ENCODE measurements at regions not wholly inside any gene's neighbourhood (a gene's known extent, or its start where the extent isn't known, plus 50 kb on each side); places are given as distances from the start of the nearest gene placed in this dataset.
"Not testable (repeated sequence)": the region's sequence is repeated elsewhere in the genome, so short reads cannot be mapped to it uniquely, and the experiment has no call there.

- peak; percentile 47 for DNase-seq (ENCODE audit: low read depth, low spot score)
Observed at GRCh38 chr10:44010873-44011602, 362.4 kb upstream of the ZNF32 start.

DNA sequence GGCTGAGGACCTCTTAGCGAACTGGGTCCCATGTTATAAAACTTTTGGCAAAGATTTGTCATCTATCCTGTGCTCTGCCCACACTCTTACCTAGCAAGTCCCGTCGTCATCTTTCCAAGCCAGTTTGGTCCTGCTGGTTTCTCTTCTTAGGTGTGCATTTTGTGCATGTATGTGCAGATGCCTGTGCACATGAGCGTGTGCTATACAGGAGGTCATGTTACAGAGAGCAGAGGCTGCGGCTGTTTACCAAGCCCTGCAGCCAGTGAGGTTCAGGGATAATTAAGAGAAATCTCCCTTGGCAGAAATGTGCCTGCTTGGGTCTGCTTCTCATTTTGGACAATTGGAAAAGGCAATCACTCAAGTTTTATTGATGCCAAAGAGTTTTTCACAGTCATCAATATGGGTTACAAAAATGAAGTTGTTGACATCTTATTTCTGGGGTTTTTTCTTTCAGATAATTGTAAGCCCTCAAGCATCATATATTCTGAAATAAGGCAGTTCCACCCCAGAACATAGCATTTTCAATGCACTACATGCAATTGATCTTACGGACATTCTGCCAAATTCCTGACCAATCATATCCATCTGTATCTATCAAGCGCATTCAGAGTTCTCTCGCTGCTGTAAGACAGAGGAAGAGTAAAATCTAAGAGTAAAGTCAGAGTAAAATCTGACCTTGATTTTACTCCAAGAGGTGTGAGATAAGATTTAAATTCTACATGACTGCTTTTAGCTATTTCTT lies 361.4 kb upstream of the ZNF32 start:
- DNase-seq (ENCODE audit: low read depth, low spot score): no peak

DNA sequence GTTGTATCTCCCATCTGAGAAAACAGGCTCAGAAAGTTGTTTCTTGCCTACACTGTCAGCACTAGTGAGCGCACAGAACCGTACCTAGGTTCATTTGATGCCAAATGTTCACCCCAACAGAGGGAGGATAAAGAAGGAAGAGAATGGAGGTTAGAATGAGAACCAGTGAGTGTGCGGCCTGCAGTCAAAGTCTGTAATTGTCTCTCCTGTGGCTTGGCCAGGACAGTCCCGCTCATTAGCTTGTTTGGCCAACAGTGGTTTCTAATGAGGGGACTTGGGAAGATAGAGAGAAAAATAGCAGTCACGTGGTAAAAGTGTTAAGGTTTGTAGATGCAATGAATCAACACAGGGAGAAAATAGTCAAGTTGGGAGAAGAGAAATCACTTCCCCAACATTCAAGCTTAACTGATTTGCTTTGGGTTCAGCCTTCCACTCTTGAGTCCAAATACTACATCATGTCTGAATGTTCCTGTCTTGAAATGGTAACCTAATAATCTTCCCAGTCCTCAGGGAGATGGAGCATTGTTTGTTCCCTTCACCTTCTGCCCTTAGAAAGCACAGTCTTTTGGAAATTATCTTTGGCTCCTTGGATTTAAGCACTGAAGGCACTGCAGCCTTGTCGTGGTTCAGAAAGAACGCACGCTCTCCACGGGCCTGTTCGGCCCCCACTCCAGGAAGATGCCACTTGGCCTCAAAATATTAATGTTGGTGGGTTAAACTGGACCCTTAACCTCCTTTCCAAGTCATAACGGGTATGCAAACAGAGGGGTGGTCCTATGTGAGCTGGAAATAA lies 360.4 kb upstream of the ZNF32 start:
- no peak for DNase-seq (ENCODE audit: low read depth, low spot score)

DNA sequence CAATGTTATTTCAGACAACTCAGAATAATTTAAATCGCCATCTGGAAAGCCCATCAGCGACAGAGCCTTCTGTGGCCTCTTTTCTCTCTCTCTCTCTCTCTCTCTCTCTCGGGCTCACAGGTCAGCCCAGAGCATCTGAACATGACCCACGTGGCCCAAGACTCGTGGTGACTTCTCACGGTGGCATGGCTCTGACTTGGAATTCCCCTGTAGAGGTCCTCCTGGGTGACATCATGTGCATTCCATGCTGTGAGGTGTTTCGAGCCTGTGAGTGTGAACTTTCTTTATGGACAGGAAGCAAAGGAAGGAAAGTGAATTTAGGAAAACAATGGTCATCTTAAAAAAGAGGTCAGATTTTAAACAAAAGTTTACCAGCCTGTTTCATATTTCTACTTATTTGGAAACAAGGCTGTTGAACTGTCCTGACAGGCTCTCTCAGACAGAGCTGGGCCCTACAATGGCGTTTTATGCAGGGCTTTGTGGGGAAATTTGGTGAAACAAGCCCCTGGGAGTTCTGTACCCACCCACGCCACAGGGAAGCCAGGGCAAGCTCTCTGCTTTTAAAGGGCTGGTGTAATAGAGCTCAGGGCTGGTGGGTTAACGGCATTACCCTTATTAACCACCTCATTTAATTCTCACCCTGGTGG lies 359.7 kb upstream of the ZNF32 start:
- peak; percentile 97 for DNase-seq (ENCODE audit: low read depth, low spot score)

DNA sequence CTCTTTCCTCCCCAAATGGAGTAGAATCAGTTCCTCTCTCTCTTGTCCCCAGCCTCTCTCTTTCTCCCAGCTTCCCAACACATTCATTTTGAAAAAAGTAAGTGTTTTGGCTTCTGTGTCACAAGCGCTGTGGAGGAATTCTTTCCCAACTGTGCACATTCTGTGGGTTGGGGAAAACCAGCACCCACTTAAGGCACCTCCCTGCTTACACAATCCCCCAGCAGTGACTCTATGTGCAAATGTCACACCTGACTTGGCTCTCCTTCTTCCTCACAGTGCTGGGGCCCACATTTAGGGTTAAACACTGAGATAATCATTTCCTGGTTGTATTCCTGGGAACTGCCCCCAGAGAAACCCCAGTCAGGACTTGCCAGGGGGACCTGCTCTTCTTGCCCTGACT lies 358.1 kb upstream of the ZNF32 start:
- no peak for DNase-seq (ENCODE audit: low read depth, low spot score)

- DNase-seq (ENCODE audit: low read depth, low spot score): no peak
Observed at GRCh38 chr10:44005788-44006099, 357.1 kb upstream of the ZNF32 start.

DNA sequence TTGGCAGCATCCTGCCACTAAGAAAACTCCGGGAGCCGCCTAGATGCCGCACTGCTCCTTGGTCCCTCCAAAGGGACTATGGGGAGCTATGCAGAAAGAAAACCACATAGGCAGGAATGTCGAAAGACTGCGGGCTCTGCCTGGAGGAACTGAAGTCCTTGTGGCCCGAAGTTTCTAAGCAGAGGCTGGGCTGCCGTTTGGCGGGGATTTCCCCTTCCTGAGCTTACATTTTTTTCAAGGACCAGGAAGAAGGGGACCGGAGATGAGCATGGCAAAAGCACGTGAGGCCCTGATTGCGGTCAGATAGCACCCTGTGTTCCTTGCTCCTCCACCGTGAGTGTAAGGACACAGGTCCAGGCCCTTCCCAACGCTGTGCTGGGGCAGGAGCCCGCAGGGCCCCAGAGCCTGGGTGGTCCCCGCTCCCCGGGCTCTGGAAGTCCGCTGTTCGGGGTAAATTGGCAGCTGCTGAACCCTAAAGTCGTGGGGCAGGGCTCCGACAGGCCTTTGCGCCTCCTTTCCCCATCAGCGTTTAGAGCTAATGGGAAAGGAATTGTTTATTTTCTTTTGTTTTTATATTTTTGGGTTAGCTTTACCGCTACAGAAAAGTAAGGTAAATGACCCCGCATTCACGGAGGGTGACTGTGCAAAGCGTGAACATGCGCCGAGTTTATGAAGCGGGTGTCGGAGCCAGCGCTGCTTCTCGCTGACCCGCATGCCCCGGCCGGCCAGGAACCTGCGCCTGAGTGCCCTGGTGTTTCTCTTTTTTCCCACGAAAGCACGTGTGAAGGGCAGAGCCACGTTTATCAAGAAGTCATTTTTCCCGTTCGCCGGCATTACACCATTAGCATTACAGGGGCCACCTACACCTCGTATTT lies 356.5 kb upstream of the ZNF32 start:
- no peak for DNase-seq (ENCODE audit: low read depth, low spot score)

- no peak for DNase-seq (ENCODE audit: low read depth, low spot score)
Observed at GRCh38 chr10:43998021-43998809, 349.5 kb upstream of the ZNF32 start.

DNA sequence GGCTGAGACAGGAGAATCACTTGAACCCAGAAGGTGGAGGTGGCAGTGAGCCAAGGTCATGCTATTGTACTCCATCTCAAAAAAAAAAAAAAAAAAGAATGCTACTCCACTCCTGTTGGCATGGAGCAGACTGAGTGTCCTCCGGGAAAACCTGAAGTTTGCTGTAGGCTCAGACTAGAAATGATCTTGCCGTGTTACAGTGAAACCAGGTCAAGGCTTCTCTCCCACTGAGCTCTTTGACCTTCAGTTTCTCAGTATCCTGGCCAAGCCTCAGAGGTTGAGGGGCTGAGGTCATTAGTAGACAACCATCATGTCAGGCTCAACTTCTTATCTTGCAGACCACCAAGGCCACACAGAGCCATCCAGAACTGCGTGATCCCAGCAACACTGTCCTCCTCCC lies 348.6 kb upstream of the ZNF32 start:
- DNase-seq (ENCODE audit: low read depth, low spot score): no peak

- no peak for DNase-seq (ENCODE audit: low read depth, low spot score)
Observed at GRCh38 chr10:43994539-43994938, 345.9 kb upstream of the ZNF32 start.

GRCh38 chr10:43992816-43993215 lies 344.1 kb upstream of the ZNF32 start:
- DNase-seq (ENCODE audit: low read depth, low spot score): not testable (repeated sequence)

DNA sequence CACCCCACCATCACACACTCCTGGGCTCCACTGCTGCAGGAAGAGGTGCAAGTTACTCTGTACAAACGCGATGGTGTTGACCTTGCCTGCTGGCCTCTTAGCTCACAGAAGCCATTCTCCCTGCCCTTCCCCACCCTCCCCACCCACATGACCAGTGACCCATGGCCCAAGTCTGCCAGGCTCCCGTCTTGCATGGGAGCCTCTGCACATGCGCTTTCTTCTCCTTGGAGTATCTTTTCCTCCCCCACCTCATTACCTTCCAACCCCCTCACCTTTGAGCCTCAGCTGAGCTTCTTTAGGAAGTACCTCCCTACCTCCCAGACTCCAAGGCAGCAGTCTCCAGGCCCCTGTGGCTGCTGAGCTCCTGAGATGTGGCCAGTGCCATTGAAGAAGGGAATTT lies 337.7 kb upstream of the ZNF32 start:
- DNase-seq (ENCODE audit: low read depth, low spot score): no peak

GRCh38 chr10:43985941-43986340 lies 337.3 kb upstream of the ZNF32 start:
- no peak for DNase-seq (ENCODE audit: low read depth, low spot score)

GRCh38 chr10:43983856-43984271 lies 335.2 kb upstream of the ZNF32 start:
- no peak for DNase-seq (ENCODE audit: low read depth, low spot score)

GRCh38 chr10:43983405-43983804 lies 334.7 kb upstream of the ZNF32 start:
- DNase-seq (ENCODE audit: low read depth, low spot score): no peak

DNA sequence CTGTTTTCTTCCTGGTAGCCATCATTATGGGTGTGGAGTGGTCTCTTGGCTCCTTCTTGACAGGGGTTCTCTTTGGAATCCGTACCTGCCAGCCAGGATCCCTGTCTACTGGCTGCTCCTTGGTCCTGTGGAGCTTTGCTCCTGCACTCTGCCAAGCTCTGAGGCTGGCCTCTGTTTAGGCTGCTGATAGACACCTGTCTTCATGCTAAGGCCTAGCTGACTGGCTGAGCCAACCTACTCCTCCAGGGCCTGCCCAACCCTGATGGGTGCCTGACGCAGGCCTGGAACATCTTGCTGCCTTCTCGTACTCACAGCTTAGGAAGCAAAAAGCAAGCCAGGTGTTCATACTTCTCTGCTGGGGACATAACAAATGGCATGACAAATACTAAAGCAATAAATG lies 333.6 kb upstream of the ZNF32 start:
- DNase-seq (ENCODE audit: low read depth, low spot score): no peak

GRCh38 chr10:43981696-43982095 lies 333.0 kb upstream of the ZNF32 start:
- DNase-seq (ENCODE audit: low read depth, low spot score): no peak

- DNase-seq (ENCODE audit: low read depth, low spot score): no peak
Observed at GRCh38 chr10:43981232-43981631, 332.6 kb upstream of the ZNF32 start.

DNA sequence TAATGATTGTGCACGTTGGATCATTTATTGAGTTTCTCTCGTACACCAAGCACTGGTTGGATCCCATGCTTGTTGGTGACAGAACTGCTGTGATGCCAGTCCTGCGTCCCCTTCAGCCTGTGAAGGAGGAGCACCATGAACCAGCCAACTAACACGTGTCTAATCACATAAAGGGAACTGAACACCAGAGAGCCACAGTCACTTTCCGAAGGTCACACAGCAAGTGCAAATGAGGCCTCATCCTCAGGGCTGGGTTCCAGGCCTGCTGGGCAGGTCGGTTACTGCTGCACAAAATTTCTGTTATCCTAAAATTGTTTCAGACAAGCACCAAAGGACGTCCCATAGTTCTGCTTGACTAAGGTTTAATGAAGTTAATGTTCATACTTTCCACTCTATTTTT lies 332.0 kb upstream of the ZNF32 start:
- DNase-seq (ENCODE audit: low read depth, low spot score): no peak

GRCh38 chr10:43980313-43980712 lies 331.6 kb upstream of the ZNF32 start:
- DNase-seq (ENCODE audit: low read depth, low spot score): no peak
